Stimulated activated CD8-positive, alpha-beta memory T cell treated with anti-CD3 and anti-CD28 coated beads, Interleukin-15, amount 100 ng/mL, for 48 hours (primary cell): ENCODE measurements at regions not wholly inside any gene's neighbourhood (a gene's known extent, or its start where the extent isn't known, plus 50 kb on each side); places are given as distances from the start of the nearest gene placed in this dataset.

ENCODE experiments used
- DNase-seq, 2 donors: peaks; one replicate each; pipeline ENCODE4 v3.0.0-alpha.2; 2020; ENCODE audit warnings: low read depth in 2 of 2

- no peak for DNase-seq
Measured at GRCh38 chr22:34903416-34903815, 162.5 kb upstream of the ISX start.

- no peak for DNase-seq
Measured at GRCh38 chr22:34904486-34904885, 161.5 kb upstream of the ISX start.

- no peak for DNase-seq
Measured at GRCh38 chr22:34913826-34914225, 152.1 kb upstream of the ISX start.

GRCh38 chr22:34914846-34915245 is 151.1 kb upstream of the ISX start:
- DNase-seq, result no peak

- DNase-seq, result no peak
Measured at GRCh38 chr22:34917239-34917638, 148.7 kb upstream of the ISX start.

GRCh38 chr22:34931026-34931425 is 134.9 kb upstream of the ISX start:
- DNase-seq, result no peak

- no peak for DNase-seq
Measured at GRCh38 chr22:34934261-34934660, 131.7 kb upstream of the ISX start.

GRCh38 chr22:34943830-34944229 is 122.1 kb upstream of the ISX start:
- DNase-seq, result no peak

- no peak for DNase-seq
Measured at GRCh38 chr22:34946339-34946985, 119.5 kb upstream of the ISX start.

GRCh38 chr22:34950489-34950888 is 115.5 kb upstream of the ISX start:
- DNase-seq, result no peak

- no peak for DNase-seq
Measured at GRCh38 chr22:34951212-34951611, 114.7 kb upstream of the ISX start.

GRCh38 chr22:34960005-34960404 is 106.0 kb upstream of the ISX start:
- DNase-seq, result no peak

- DNase-seq, result no peak
Measured at GRCh38 chr22:34966980-34967565, 98.9 kb upstream of the ISX start.

- DNase-seq, result no peak
Measured at GRCh38 chr22:34969001-34969790, 96.8 kb upstream of the ISX start.

- DNase-seq, result no peak
Measured at GRCh38 chr22:34971456-34971855, 94.5 kb upstream of the ISX start.

GRCh38 chr22:34972191-34972897 is 93.6 kb upstream of the ISX start:
- no peak for DNase-seq

GRCh38 chr22:34973016-34973415 is 92.9 kb upstream of the ISX start:
- DNase-seq, result no peak

GRCh38 chr22:34973926-34974325 is 92.0 kb upstream of the ISX start:
- no peak for DNase-seq

- DNase-seq, result no peak
Measured at GRCh38 chr22:34975721-34976120, 90.2 kb upstream of the ISX start.

- no peak for DNase-seq
Measured at GRCh38 chr22:34976474-34976873, 89.5 kb upstream of the ISX start.

GRCh38 chr22:34976886-34977285 is 89.1 kb upstream of the ISX start:
- DNase-seq, result no peak

GRCh38 chr22:34986523-34986922 is 79.4 kb upstream of the ISX start:
- no peak for DNase-seq

- DNase-seq, result no peak
Measured at GRCh38 chr22:34992672-34993071, 73.3 kb upstream of the ISX start.
